Glutamatergic neuron (in vitro differentiated cells): ENCODE measurements at regions not wholly inside any gene's neighbourhood (a gene's known extent, or its start where the extent isn't known, plus 50 kb on each side); places are given as distances from the start of the nearest gene placed in this dataset.
A peak's percentile ranks its signal among the peaks of the same experiment; 100 is the strongest.

ENCODE experiments used
- DNase-seq: peaks from one replicate; pipeline ENCODE4 v3.0.0; 2022
- H3K27ac Mint-ChIP-seq: one replicate; pipeline ENCODE4 v1.8.0; 2020; ENCODE audit warnings: mild to moderate bottlenecking, mixed read lengths, inconsistent platforms; ENCODE audit not compliant: unreplicated experiment
- H3K27me3 Mint-ChIP-seq: one replicate; pipeline ENCODE4 v1.8.0; 2020; ENCODE audit warnings: mild to moderate bottlenecking, moderate library complexity, mixed read lengths, inconsistent platforms; ENCODE audit not compliant: unreplicated experiment
- H3K36me3 Mint-ChIP-seq: one replicate; pipeline ENCODE4 v1.8.0; 2020; ENCODE audit warnings: mild to moderate bottlenecking, mixed read lengths, inconsistent platforms; ENCODE audit not compliant: unreplicated experiment
- H3K4me1 Mint-ChIP-seq: one replicate; pipeline ENCODE4 v1.8.0; 2020; ENCODE audit warnings: mild to moderate bottlenecking, low read depth, mixed read lengths, inconsistent platforms; ENCODE audit not compliant: unreplicated experiment
- H3K4me3 Mint-ChIP-seq: one replicate; pipeline ENCODE4 v1.8.0; 2020; ENCODE audit warnings: mild to moderate bottlenecking, mixed read lengths, inconsistent platforms; ENCODE audit not compliant: unreplicated experiment
- H3K9me3 Mint-ChIP-seq: one replicate; pipeline ENCODE4 v1.8.0; 2020; ENCODE audit warnings: mild to moderate bottlenecking, moderate library complexity, mixed read lengths, inconsistent platforms; ENCODE audit not compliant: unreplicated experiment
- TF ChIP-seq, protein P1 (sequence below): fragments of 200-600 bp; sonication (generic); IDR thresholded peaks from one replicate; pipeline ENCODE4 v1.5.0; 2021; ENCODE audit not compliant: partially characterized antibody, unreplicated experiment

DNA sequence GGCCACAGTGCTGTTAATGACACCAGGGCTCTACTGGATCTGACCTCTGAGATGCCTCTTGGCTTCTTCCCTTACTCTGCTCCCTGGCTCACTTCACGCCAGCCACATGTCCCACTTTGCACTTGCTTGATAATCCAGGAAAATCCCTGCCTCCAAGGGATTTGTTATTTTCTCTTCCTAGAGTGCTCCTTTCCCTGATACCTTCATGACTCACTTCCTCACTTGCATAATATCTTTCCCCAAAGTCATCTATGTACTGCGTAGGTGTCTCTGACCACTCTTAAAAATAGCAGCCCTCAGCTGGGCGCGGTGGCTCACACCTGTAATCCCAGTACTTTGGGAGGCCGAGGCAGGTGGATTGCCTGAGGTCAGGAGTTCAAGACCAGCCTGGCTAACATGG is 572.3 kb downstream of the PLCL1 start:
- TF ChIP-seq, protein P1, sequence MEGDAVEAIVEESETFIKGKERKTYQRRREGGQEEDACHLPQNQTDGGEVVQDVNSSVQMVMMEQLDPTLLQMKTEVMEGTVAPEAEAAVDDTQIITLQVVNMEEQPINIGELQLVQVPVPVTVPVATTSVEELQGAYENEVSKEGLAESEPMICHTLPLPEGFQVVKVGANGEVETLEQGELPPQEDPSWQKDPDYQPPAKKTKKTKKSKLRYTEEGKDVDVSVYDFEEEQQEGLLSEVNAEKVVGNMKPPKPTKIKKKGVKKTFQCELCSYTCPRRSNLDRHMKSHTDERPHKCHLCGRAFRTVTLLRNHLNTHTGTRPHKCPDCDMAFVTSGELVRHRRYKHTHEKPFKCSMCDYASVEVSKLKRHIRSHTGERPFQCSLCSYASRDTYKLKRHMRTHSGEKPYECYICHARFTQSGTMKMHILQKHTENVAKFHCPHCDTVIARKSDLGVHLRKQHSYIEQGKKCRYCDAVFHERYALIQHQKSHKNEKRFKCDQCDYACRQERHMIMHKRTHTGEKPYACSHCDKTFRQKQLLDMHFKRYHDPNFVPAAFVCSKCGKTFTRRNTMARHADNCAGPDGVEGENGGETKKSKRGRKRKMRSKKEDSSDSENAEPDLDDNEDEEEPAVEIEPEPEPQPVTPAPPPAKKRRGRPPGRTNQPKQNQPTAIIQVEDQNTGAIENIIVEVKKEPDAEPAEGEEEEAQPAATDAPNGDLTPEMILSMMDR, result no peak
- no peak for DNase-seq
- Mint-ChIP-seq H3K4me1 (peaks cover 5% of the 10 kb centered on the region), H3K27me3 (peaks cover 3% of the 10 kb centered on the region), H3K27ac (no peak overlapping the region), H3K36me3 (no peaks in the 10 kb centered on the region), H3K9me3 (no peaks in the 10 kb centered on the region), H3K4me3 (no peak overlapping the region)

DNA sequence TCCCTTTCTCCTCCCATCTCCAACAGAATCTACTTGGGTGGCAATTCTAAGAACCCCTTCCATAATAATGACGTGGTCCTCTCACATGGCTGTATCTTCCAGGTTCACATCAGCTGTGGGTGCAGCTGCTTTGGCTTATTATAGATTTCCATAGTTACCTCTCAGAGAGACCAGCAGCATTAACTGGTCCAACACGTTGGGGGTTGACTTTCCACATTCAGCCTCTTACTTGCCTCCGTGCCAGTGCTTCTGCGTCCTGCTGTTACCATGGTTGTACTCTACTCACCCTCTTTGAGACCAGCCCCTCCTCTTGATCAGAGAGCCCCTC is 570.7 kb downstream of the PLCL1 start:
- H3K4me1 Mint-ChIP-seq, result peaks cover 5% of the 10 kb centered on the region
- H3K4me3 Mint-ChIP-seq, result no peak overlapping the region
- no peaks in the 10 kb centered on the region for H3K36me3 Mint-ChIP-seq
- no peaks in the 10 kb centered on the region for H3K9me3 Mint-ChIP-seq
- DNase-seq, result no peak
- H3K27me3 Mint-ChIP-seq, result peaks cover 3% of the 10 kb centered on the region
- H3K27ac Mint-ChIP-seq, result no peak overlapping the region
- TF ChIP-seq, protein P1, result no peak

DNA sequence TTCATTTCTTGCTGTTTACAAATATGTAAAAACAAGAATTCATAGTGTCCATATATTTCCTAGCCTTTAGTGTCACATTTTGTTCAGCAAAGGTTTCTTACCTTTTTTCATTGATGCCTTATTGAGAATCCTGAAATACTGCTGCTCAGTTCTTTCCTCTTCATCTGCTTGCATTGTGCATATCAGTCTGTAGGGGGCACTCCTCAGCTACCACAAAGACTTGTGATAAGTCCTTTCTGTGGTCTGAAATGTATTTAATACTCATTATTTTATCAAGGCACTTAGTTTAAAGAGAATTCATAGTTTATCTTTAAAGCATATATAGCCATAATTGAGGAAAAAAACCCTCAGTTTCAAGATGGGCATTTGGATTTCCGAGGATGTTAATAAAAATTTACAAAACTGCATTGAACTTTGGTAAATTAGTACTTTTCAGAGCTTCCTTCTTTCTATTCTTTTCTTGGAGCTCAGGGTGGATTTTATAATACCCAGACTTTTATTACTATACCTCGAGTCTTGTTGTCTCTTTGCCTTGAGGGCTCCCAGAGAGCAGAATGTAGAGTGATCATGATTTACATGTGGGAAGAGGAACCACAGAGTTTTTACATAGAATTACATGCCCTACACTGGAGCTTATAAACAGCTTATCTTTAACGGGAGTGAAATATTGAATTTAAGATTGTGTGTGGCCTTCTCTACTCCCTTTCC is 570.1 kb downstream of the PLCL1 start:
- Mint-ChIP-seq H3K27me3 (peaks cover 3% of the 10 kb centered on the region), H3K36me3 (no peaks in the 10 kb centered on the region), H3K4me3 (no peak overlapping the region), H3K4me1 (peaks cover 5% of the 10 kb centered on the region), H3K27ac (no peak overlapping the region), H3K9me3 (no peaks in the 10 kb centered on the region)
- peak; percentile 58 for DNase-seq
- TF ChIP-seq, protein P1, result peak; percentile 87

DNA sequence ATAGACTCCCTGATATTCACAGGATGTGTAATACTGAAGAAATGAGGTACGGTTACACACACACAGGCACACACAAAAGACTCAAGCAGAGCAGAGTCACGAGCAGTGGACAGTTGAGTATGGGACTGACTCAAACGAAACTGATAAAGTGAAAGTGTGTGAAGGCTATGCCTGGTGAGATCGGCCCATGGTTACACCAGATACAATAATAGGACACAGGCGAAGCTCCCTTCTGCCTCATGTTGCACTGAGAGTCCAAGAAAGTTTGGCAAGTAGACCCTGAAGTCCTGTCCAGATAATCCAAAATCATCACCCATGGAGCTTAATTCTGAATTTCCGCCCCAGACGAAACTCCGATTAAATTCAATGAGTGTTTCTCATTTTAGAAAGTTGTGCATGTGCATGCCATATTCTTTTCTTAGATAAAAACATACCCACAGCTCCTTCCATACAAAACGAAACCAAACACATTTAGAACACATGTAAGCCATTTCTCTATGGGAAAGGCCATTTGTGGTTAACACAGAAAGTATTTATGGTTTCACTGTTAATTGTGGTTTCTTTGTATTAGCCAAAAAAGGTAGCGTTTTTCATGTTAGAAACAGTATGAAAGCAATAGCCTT is 567.6 kb downstream of the PLCL1 start:
- H3K9me3 Mint-ChIP-seq, result no peaks in the 10 kb centered on the region
- H3K27me3 Mint-ChIP-seq, result peaks cover 3% of the 10 kb centered on the region
- TF ChIP-seq, protein P1, result no peak
- H3K4me3 Mint-ChIP-seq, result no peak overlapping the region
- H3K4me1 Mint-ChIP-seq, result peaks cover 5% of the 10 kb centered on the region
- no peaks in the 10 kb centered on the region for H3K36me3 Mint-ChIP-seq
- no peak for DNase-seq
- no peak overlapping the region for H3K27ac Mint-ChIP-seq

DNA sequence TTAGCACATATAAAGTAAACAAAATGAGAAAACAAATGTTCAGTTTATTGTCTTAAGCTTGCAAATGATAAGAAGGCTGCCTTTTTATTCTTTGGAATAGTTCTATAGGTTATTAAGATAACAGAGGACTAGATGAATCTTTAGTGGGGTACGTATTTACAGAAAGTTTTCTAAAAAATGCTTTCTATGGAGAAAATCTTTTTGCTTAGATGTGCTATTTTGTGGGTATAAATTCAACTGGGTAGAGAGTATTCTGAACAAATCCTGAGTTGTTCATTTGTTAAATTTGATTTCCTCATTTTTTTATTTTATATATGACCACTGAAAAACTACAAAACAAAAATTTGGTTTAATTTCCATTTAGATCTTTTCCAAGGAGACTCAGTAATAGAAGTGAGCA is 566.9 kb downstream of the PLCL1 start:
- Mint-ChIP-seq H3K9me3 (no peaks in the 10 kb centered on the region), H3K36me3 (no peaks in the 10 kb centered on the region), H3K27me3 (peaks cover 1% of the 10 kb centered on the region), H3K27ac (no peak overlapping the region), H3K4me3 (no peak overlapping the region), H3K4me1 (peaks cover 5% of the 10 kb centered on the region)
- TF ChIP-seq, protein P1, result no peak
- DNase-seq, result no peak
